Smooth muscle cell (in vitro differentiated cells): ENCODE measurements at regions not wholly inside any gene's neighbourhood (a gene's known extent, or its start where the extent isn't known, plus 50 kb on each side); places are given as distances from the start of the nearest gene placed in this dataset.
"Not testable (repeated sequence)": the region's sequence is repeated elsewhere in the genome, so short reads cannot be mapped to it uniquely, and the experiment has no call there.

ENCODE experiments used
- DNase-seq: peaks from one replicate; lab custom pipeline; 2025; ENCODE audit not compliant: unreplicated experiment; lab: John Stamatoyannopoulos, UW
- H2AFZ ChIP-seq: fragments of 200-600 bp; sonication (generic); 2 replicates; pipeline ENCODE4 v1.6.0; 2016; ENCODE audit warnings: antibody characterized with exemption, low read depth, mild to moderate bottlenecking
- H3F3A ChIP-seq: fragments of 200-600 bp; sonication (generic); 2 replicates; pipeline ENCODE4 v1.6.0; 2017; ENCODE audit warnings: antibody characterized with exemption, low read depth
- H3K27ac ChIP-seq: fragments of 200-600 bp; sonication (generic); 2 replicates; pipeline ENCODE4 v1.5.1; 2016; ENCODE audit warnings: low read depth, mild to moderate bottlenecking
- H3K27me3 ChIP-seq: fragments of 200-600 bp; sonication (generic); 2 replicates; pipeline ENCODE4 v1.6.1; 2016; ENCODE audit warnings: low read depth, mild to moderate bottlenecking
- H3K36me3 ChIP-seq: fragments of 200-600 bp; sonication (generic); 2 replicates; pipeline ENCODE4 v1.5.1; 2016; ENCODE audit warnings: low read depth
- H3K4me1 ChIP-seq: fragments of 200-600 bp; sonication (generic); 2 replicates; pipeline ENCODE4 v1.5.1; 2016; ENCODE audit warnings: low read depth
- H3K4me2 ChIP-seq: fragments of 200-600 bp; sonication (generic); 2 replicates; pipeline ENCODE4 v1.6.0; 2016; ENCODE audit warnings: mild to moderate bottlenecking
- H3K4me3 ChIP-seq: fragments of 200-600 bp; sonication (generic); 2 replicates; pipeline ENCODE4 v1.5.1; 2016; ENCODE audit warnings: mild to moderate bottlenecking
- H3K79me2 ChIP-seq: fragments of 200-600 bp; sonication (generic); 2 replicates; pipeline ENCODE4 v1.6.0; 2016; ENCODE audit warnings: low read depth, mild to moderate bottlenecking
- H3K9ac ChIP-seq: fragments of 200-600 bp; sonication (generic); 2 replicates; pipeline ENCODE4 v1.6.0; 2016; ENCODE audit warnings: low read depth
- H3K9me3 ChIP-seq: fragments of 200-600 bp; sonication (generic); replicated peaks from 2 replicates; pipeline ENCODE4 v1.5.1; 2016; ENCODE audit warnings: low read depth
- H4K20me1 ChIP-seq: fragments of 200-600 bp; sonication (generic); 2 replicates; pipeline ENCODE4 v1.6.0; 2016; ENCODE audit warnings: low read depth
- CTCF ChIP-seq: fragments of 200-600 bp; sonication (generic); IDR thresholded peaks from 2 replicates; pipeline ENCODE4 v1.5.1; 2017; ENCODE audit warnings: borderline replicate concordance, mild to moderate bottlenecking, antibody characterized with exemption; ENCODE audit not compliant: insufficient read depth, poor library complexity, severe bottlenecking
- WGBS: methylation state at CpG from one replicate; pipeline ENCODE4 v1.1.7; 2016; ENCODE audit warnings: low lambda C conversion rate; 5-methylcytosine and 5-hydroxymethylcytosine counted together

- H3K27ac ChIP-seq, result no peak overlapping the region
- 78% methylated on average over 4 of the region's 4 CpGs for WGBS
- no peaks in the 10 kb centered on the region for H3K79me2 ChIP-seq
- peaks cover 13% of the 10 kb centered on the region for H3K4me1 ChIP-seq
- H3K27me3 ChIP-seq, result peaks cover 11% of the 10 kb centered on the region
- no peak for TF ChIP-seq CTCF
- no peak overlapping the region for H3K9ac ChIP-seq
- H3K4me3 ChIP-seq, result no peak overlapping the region
- H3F3A ChIP-seq, result no peaks in the 10 kb centered on the region
- DNase-seq, result no peak
- no peaks in the 10 kb centered on the region for H3K9me3 ChIP-seq
- no peaks in the 10 kb centered on the region for H4K20me1 ChIP-seq
- no peak overlapping the region for H2AFZ ChIP-seq
- no peaks in the 10 kb centered on the region for H3K36me3 ChIP-seq
- no peak overlapping the region for H3K4me2 ChIP-seq
Observed at GRCh38 chr2:122034777-122035176, 279.3 kb downstream of the TSN start.

- H3K27ac ChIP-seq, H3F3A ChIP-seq, DNase-seq, H3K9ac ChIP-seq, H4K20me1 ChIP-seq, H3K9me3 ChIP-seq, H3K36me3 ChIP-seq, H3K27me3 ChIP-seq, H3K4me3 ChIP-seq, H3K79me2 ChIP-seq, H3K4me2 ChIP-seq, H2AFZ ChIP-seq: not testable (repeated sequence)
- H3K4me1 ChIP-seq, result peaks cover 13% of the 10 kb centered on the region
- WGBS, result 88% methylated on average over 4 of the region's 4 CpGs
Observed at GRCh38 chr2:122038816-122039215, 283.4 kb downstream of the TSN start.

- H3K79me2 ChIP-seq, result no peaks in the 10 kb centered on the region
- H3K27ac ChIP-seq, result no peak overlapping the region
- no peaks in the 10 kb centered on the region for H4K20me1 ChIP-seq
- no peak overlapping the region for H3K4me3 ChIP-seq
- H3F3A ChIP-seq, result no peaks in the 10 kb centered on the region
- TF ChIP-seq CTCF, result no peak
- H3K9ac ChIP-seq, result no peak overlapping the region
- DNase-seq, result no peak
- no peaks in the 10 kb centered on the region for H3K9me3 ChIP-seq
- no peak overlapping the region for H2AFZ ChIP-seq
- no peaks in the 10 kb centered on the region for H3K36me3 ChIP-seq
- no peak overlapping the region for H3K4me2 ChIP-seq
- no peaks in the 10 kb centered on the region for H3K27me3 ChIP-seq
- no peaks in the 10 kb centered on the region for H3K4me1 ChIP-seq
- 91% methylated on average over 5 of the region's 5 CpGs for WGBS
Observed at GRCh38 chr2:122041455-122041854, 286.0 kb downstream of the TSN start.

GRCh38 chr2:122051659-122052058, 296.2 kb downstream of the TSN start:
- not testable (repeated sequence) for H4K20me1 ChIP-seq, H3K79me2 ChIP-seq, H3K9ac ChIP-seq, H2AFZ ChIP-seq, H3K27me3 ChIP-seq, H3K9me3 ChIP-seq, DNase-seq, H3K4me1 ChIP-seq, H3K27ac ChIP-seq, H3K4me3 ChIP-seq, H3K36me3 ChIP-seq, H3K4me2 ChIP-seq, H3F3A ChIP-seq
- WGBS, result 87% methylated on average over 15 of the region's 20 CpGs

GRCh38 chr2:122055521-122055931, 300.1 kb downstream of the TSN start:
- no peak overlapping the region for H3K4me3 ChIP-seq
- H3K36me3 ChIP-seq, result no peaks in the 10 kb centered on the region
- no peaks in the 10 kb centered on the region for H3F3A ChIP-seq
- no peaks in the 10 kb centered on the region for H4K20me1 ChIP-seq
- H3K27ac ChIP-seq, result no peak overlapping the region
- H3K4me2 ChIP-seq, result no peak overlapping the region
- 26% methylated on average over 4 of the region's 4 CpGs for WGBS
- TF ChIP-seq CTCF, result no peak
- H2AFZ ChIP-seq, result no peak overlapping the region
- no peaks in the 10 kb centered on the region for H3K79me2 ChIP-seq
- no peaks in the 10 kb centered on the region for H3K9me3 ChIP-seq
- H3K4me1 ChIP-seq, result no peaks in the 10 kb centered on the region
- no peaks in the 10 kb centered on the region for H3K27me3 ChIP-seq
- DNase-seq, result no peak
- no peak overlapping the region for H3K9ac ChIP-seq
